ENCODE measurements at regions not wholly inside any gene's neighbourhood (a gene's known extent, or its start where the extent isn't known, plus 50 kb on each side); places are given as distances from the start of the nearest gene placed in this dataset.

DNA sequence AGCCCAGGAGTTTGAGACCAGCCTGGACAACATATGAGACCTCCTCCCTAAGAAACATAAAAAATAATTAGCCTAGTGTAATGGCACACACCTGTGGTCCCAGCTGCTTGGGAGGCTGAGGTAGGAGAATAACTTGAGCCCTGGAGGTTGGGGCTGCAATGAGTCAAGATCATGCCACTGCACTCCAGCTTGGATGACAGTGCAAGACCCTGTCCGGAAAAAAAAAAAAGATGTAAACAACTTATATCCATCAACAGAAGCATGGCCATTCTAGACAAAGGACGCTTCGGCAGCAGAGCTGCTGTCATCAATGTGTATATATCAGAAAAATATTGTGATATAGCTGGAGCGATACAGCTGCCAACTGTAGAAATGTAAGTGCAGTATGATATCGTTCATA lies 59.6 kb upstream of the ARID1B start:
- H3K4me3 ChIP-seq (ENCODE audit: low read depth, low read length) = no peak overlapping the region
- no peak for TF ChIP-seq POLR2A (IDR thresholded peaks at IDR 0.05; ENCODE audit: extremely low read depth, insufficient read length)
- no peak for TF ChIP-seq MYC (IDR thresholded peaks at IDR 0.05; ENCODE audit: low read depth, low read length)
- TF ChIP-seq, protein P1, sequence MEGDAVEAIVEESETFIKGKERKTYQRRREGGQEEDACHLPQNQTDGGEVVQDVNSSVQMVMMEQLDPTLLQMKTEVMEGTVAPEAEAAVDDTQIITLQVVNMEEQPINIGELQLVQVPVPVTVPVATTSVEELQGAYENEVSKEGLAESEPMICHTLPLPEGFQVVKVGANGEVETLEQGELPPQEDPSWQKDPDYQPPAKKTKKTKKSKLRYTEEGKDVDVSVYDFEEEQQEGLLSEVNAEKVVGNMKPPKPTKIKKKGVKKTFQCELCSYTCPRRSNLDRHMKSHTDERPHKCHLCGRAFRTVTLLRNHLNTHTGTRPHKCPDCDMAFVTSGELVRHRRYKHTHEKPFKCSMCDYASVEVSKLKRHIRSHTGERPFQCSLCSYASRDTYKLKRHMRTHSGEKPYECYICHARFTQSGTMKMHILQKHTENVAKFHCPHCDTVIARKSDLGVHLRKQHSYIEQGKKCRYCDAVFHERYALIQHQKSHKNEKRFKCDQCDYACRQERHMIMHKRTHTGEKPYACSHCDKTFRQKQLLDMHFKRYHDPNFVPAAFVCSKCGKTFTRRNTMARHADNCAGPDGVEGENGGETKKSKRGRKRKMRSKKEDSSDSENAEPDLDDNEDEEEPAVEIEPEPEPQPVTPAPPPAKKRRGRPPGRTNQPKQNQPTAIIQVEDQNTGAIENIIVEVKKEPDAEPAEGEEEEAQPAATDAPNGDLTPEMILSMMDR (IDR thresholded peaks at IDR 0.05; ENCODE audit: low read depth, low read length) = no peak
- TF ChIP-seq, protein P2, sequence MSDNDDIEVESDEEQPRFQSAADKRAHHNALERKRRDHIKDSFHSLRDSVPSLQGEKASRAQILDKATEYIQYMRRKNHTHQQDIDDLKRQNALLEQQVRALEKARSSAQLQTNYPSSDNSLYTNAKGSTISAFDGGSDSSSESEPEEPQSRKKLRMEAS (IDR thresholded peaks at IDR 0.05; ENCODE audit: low read depth, low read length) = no peak
- no peak for DNase-seq (ENCODE audit: low read depth)

DNA sequence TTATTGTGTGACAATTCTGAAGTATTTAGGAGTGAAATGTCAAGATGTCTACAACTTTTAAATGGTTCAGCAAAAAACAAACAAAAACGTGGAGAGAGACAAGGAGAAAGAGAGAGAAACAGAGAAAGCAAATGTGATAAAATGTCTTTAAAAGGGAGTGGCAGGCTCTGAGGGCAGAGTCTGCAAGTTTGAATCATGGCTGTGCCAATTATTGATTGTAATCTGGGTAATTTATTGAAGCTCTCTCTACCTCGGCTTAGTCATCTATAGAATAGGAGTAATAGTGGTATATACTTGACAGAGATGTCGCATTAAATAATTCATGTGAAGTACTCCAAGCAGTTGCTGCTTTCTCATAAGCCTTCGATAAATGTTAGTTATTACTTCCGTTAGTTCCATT lies 61.3 kb upstream of the ARID1B start:
- no peak overlapping the region for H3K4me3 ChIP-seq (ENCODE audit: low read depth, low read length)
- DNase-seq (ENCODE audit: low read depth) = no peak
- no peak for TF ChIP-seq POLR2A (IDR thresholded peaks at IDR 0.05; ENCODE audit: extremely low read depth, insufficient read length)

DNA sequence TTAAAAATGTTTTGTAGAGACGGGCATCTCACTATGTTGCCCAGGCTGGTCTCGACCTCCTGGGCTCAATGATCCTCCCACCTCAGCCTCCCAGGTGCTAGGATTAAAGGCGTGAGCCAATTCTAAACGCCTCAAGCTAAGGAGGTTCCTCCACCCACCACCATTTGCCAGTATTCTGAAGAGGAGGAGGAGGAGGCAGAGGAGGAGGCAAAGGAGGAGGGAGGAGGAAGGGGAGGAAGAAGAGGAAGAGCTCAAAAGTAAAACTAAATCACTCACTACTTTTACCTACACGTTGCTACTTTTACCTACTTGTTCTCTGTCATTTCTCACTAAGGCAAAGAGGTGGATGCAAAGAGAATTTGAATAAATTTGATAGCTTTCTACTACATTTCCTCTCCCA lies 63.6 kb upstream of the ARID1B start:
- no peak overlapping the region for H3K4me3 ChIP-seq (ENCODE audit: low read depth, low read length)
- no peak for TF ChIP-seq POLR2A (IDR thresholded peaks at IDR 0.05; ENCODE audit: extremely low read depth, insufficient read length)
- DNase-seq (ENCODE audit: low read depth) = no peak

DNA sequence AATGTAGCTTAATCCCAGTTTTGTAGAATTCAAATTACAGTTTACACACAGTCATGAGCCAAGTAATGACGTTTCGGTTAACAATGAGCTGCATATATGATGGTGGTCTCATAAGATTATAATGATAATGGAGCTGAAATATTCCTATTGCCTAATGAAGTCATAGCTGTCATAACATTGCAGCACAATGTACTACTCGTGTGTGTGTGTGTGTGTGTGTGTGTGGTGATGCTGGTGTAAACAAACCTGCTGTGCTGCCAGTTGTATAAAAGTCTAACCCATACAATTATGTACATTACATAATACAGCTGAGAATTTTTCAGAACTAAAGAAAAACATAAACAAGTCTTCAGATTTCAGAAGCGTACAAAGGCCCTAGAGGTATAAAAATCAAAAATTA lies 66.7 kb upstream of the ARID1B start:
- no peak for DNase-seq (ENCODE audit: low read depth)
- H3K4me3 ChIP-seq (ENCODE audit: low read depth, low read length) = no peak overlapping the region
- TF ChIP-seq POLR2A (IDR thresholded peaks at IDR 0.05; ENCODE audit: extremely low read depth, insufficient read length) = no peak
- TF ChIP-seq, protein P2 (IDR thresholded peaks at IDR 0.05; ENCODE audit: low read depth, low read length) = no peak
- TF ChIP-seq, protein P1 (IDR thresholded peaks at IDR 0.05; ENCODE audit: low read depth, low read length) = no peak
- TF ChIP-seq MYC (IDR thresholded peaks at IDR 0.05; ENCODE audit: low read depth, low read length) = no peak

DNA sequence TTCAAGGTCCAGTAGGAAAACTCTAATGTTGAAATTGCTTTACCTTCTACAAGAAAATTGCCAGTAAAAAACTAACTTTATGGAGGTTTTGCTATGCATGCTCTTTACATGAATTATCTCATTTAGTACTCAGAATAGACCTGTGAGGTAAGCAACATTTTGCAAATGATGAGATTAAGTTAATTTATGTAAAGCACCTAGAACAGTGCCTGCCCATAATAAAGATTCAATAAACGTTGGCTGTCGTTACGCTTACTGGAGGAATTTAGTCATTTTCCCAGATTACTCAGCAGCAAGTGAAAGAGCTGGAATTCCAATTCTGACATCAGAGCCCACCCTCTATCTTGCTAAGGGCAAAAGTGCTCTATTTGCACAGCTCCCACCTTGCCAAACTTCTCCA lies 69.4 kb upstream of the ARID1B start:
- TF ChIP-seq, protein P2 (IDR thresholded peaks at IDR 0.05; ENCODE audit: low read depth, low read length) = no peak
- TF ChIP-seq POLR2A (IDR thresholded peaks at IDR 0.05; ENCODE audit: extremely low read depth, insufficient read length) = no peak
- no peak for DNase-seq (ENCODE audit: low read depth)
- no peak overlapping the region for H3K4me3 ChIP-seq (ENCODE audit: low read depth, low read length)

DNA sequence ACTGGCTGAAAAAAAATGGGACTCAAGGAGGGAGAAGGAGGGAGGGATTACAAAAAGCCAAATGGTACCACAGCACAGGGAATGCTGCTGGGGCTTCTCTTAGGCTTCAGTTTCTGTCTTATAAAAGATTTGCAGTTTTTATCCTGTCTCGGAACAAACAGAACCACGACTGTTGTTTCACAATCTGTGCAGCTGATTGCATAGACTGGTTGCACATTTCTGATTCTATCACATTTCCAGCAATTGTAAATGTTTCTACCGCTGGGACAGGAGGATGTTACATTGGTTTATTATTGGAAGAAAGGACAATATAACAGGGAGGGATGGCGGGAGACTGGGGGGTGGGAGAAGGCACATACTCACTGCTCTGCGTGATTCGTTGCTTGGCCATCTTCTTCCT lies 73.5 kb upstream of the ARID1B start:
- TF ChIP-seq, protein P1 (IDR thresholded peaks at IDR 0.05; ENCODE audit: low read depth, low read length) = no peak
- TF ChIP-seq MYC (IDR thresholded peaks at IDR 0.05; ENCODE audit: low read depth, low read length) = no peak
- TF ChIP-seq, protein P2 (IDR thresholded peaks at IDR 0.05; ENCODE audit: low read depth, low read length) = no peak
- TF ChIP-seq POLR2A (IDR thresholded peaks at IDR 0.05; ENCODE audit: extremely low read depth, insufficient read length) = no peak
- no peak overlapping the region for H3K4me3 ChIP-seq (ENCODE audit: low read depth, low read length)
- no peak for DNase-seq (ENCODE audit: low read depth)

DNA sequence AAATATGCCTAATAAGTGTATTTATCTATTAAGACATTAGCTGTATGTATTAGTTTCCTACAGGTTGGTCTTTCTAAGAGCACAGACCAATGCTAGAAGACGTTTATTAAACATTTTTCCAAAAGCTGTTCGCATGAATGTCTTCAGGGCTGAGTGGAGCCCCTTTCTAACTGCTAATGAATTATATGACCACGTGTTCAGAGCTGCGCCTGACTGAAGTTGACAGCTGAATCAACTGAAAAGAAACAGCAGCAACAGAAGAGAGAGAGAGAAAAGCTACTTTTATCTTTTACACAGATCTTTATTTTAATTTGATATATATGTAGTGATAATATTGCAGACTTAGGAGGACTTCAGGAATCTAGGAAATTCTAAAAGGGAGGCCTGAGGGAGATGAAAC lies 75.2 kb upstream of the ARID1B start:
- H3K4me3 ChIP-seq (ENCODE audit: low read depth, low read length) = no peak overlapping the region
- DNase-seq (ENCODE audit: low read depth) = no peak
- TF ChIP-seq, protein P2 (IDR thresholded peaks at IDR 0.05; ENCODE audit: low read depth, low read length) = no peak
- no peak for TF ChIP-seq POLR2A (IDR thresholded peaks at IDR 0.05; ENCODE audit: extremely low read depth, insufficient read length)
- TF ChIP-seq, protein P1 (IDR thresholded peaks at IDR 0.05; ENCODE audit: low read depth, low read length) = no peak
- no peak for TF ChIP-seq MYC (IDR thresholded peaks at IDR 0.05; ENCODE audit: low read depth, low read length)
